Mammary epithelial cell (primary cell): ENCODE measurements at regions not wholly inside any gene's neighbourhood (a gene's known extent, or its start where the extent isn't known, plus 50 kb on each side); places are given as distances from the start of the nearest gene placed in this dataset.

Source experiments
- CTCF ChIP-seq, 2 donors: IDR thresholded peaks in 1 of 2; conservative IDR thresholded peaks in 1 of 2; 2 replicates each; pipeline ENCODE4 v1.5.1; 2011 to 2012; ENCODE audit warnings: inconsistent platforms in 2 of 2, low read length in 2 of 2, mild to moderate bottlenecking in 2 of 2, control low read depth in 1 of 2, low read depth in 1 of 2; ENCODE audit not compliant: insufficient read depth in 1 of 2; ENCODE audit errors: extremely low read depth in 1 of 2
- EZH2 ChIP-seq: IDR thresholded peaks from 2 replicates; pipeline ENCODE4 v1.6.1; 2012; ENCODE audit warnings: low read length, inconsistent platforms, borderline replicate concordance

- TF ChIP-seq CTCF (conservative IDR thresholded peaks at IDR 0.05 in 1 of 2, IDR thresholded peaks at IDR 0.05 in 1 of 2; ENCODE audit: extremely low read depth in 1 of 2, insufficient read depth in 1 of 2, low read depth in 1 of 2, low read length in 2 of 2) (no peak), EZH2 (no peak)
These were observed 1059.2 kb upstream of the LRRTM1 start for GRCh38 chr2:81363800-81364199.
